Pancreas (tissue), 10 donors: ENCODE measurements at regions not wholly inside any gene's neighbourhood (a gene's known extent, or its start where the extent isn't known, plus 50 kb on each side); places are given as distances from the start of the nearest gene placed in this dataset.

Source experiments
- ATAC-seq, 4 donors: fragments of 200-7000 bp; cut with Tn5 transposase; one replicate each; pipeline versions ENCODE4 v1.8.0 to v1.9.1; 2020; ENCODE audit warnings: mild to moderate bottlenecking in 4 of 4, moderate library complexity in 4 of 4
- DNase-seq, 6 donors: peaks; one replicate each; pipeline ENCODE4 v3.0.0-alpha.2; 2020
- FAIRE-seq: peaks from 2 replicates; lab custom pipeline; 2012; peaks lifted over from hg19 to GRCh38; lab: Jason Lieb, UNC
- H3K27ac ChIP-seq, 4 donors: fragments of 200-600 bp; sonication (generic); 1 replicate in 3 of 4; 2 replicates in 1 of 4; pipeline versions ENCODE4 v1.5.0 to v1.8.0; 2020
- H3K27me3 ChIP-seq, 4 donors: fragments of 200-600 bp; one replicate each; pipeline ENCODE4 v1.8.0; 2021
- H3K36me3 ChIP-seq, 3 donors: fragments of 200-600 bp; sonication (generic) in 1 of 3; one replicate each; pipeline versions ENCODE4 v1.5.0 to v1.8.0; 2020 to 2021
- H3K4me1 ChIP-seq, 3 donors: fragments of 200-600 bp; one replicate each; pipeline ENCODE4 v1.8.0; 2021
- H3K4me3 ChIP-seq, 4 donors: fragments of 200-600 bp; sonication (generic) in 2 of 4; one replicate each; pipeline versions ENCODE4 v1.5.0 to v1.8.0; 2020 to 2021
- H3K9me3 ChIP-seq, 4 donors: fragments of 200-600 bp; one replicate each; pipeline ENCODE4 v1.8.0; 2021
- WGBS, 2 donors: extraction: QIAGEN DNeasy Blood & Tissue Kit; methylation state at CpG; one replicate each; pipeline ENCODE4 v1.1.7; 2013; 5-methylcytosine and 5-hydroxymethylcytosine counted together
- intact Hi-C, 3 donors: fragments of 100-400 bp; cut with DNase I; formaldehyde crosslinking; loops; one replicate each; pipeline versions ENCODE4 v1.11.1 to v1.14.2; 2022
- TF ChIP-seq, protein P1 (sequence below), 4 donors: fragments of 200-600 bp; sonication (generic) in 3 of 4; IDR thresholded peaks; one replicate each; pipeline versions ENCODE4 v1.5.0 to v1.8.0; 2021; ENCODE audit warnings: antibody characterized with exemption in 4 of 4
- donor health status: healthy with polysubstance abuse.
- donor health status: DM: no; HTN: no; CAD: no; lungs with moderate emphysema.
- donor health status: DM: no; HTN: no; CAD: no.
- donor health status: control.
- donor health status: control.
- donor health status: Bipolar disorder and iron deficiency.
- donor health status: DM: yes; HTN: yes; CAD: no.
- donor health status: DM: no; HTN: no; CAD: no.
- donor health status: DM: no; HTN: no; CAD: no.
- donor health status: DM: yes; HTN: yes; CAD: no.

DNA sequence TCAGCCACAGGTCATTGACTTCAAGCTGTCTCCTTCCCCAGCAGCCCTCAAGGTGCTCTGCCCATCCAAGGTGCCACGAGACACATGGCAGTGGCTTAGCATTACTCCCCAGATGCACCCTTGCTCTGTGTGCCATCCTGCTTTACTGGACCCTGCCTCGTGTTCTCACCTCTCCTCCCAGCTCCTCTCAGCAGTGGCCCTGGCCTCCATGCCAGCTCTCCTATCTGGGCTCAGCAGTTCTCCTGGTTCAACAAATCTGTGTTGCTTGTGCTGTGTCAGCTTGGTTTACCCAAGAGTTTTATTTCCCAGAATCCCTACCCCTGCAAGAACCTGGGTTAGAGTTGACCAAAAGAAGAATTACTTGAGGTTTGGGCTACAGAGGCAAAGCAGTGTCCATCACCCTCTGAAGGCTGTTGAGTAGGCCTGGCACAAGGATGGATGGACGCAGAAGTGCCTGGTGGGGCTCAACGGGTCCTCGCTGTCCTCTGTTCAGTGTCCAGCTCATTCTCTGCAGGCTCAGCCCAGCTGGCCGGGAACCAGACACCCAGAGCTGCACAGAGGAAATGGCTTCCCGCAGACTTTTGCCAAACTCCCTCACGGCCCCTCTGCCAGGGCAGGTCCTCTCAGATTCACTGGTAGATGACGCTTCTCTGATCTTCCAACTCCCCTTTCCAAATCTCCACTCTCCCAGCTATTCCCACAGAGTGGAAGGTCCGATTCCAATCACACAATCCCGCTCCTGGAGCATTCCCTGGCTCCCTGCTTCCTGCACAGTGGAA is 82.6 kb downstream of the FOXA2 start:
- H3K36me3 ChIP-seq = no peaks in the 10 kb centered on the region
- H3K4me3 ChIP-seq = no peak overlapping the region
- DNase-seq (no peak), ATAC-seq (no peak), FAIRE-seq (no peak)
- no peaks in the 10 kb centered on the region for H3K27me3 ChIP-seq
- no peak overlapping the region for H3K27ac ChIP-seq
- intact Hi-C loops = no loop called here
- WGBS, 2 donors = 93 to 96% methylated on average over 11 of the region's 11 CpGs
- peaks cover 0 to 2% (median 0%) of the 10 kb centered on the region in 3 donors for H3K4me1 ChIP-seq
- no peaks in the 10 kb centered on the region for H3K9me3 ChIP-seq
- TF ChIP-seq, protein P1, sequence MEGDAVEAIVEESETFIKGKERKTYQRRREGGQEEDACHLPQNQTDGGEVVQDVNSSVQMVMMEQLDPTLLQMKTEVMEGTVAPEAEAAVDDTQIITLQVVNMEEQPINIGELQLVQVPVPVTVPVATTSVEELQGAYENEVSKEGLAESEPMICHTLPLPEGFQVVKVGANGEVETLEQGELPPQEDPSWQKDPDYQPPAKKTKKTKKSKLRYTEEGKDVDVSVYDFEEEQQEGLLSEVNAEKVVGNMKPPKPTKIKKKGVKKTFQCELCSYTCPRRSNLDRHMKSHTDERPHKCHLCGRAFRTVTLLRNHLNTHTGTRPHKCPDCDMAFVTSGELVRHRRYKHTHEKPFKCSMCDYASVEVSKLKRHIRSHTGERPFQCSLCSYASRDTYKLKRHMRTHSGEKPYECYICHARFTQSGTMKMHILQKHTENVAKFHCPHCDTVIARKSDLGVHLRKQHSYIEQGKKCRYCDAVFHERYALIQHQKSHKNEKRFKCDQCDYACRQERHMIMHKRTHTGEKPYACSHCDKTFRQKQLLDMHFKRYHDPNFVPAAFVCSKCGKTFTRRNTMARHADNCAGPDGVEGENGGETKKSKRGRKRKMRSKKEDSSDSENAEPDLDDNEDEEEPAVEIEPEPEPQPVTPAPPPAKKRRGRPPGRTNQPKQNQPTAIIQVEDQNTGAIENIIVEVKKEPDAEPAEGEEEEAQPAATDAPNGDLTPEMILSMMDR (IDR thresholded peaks at IDR 0.05) = no peak

DNA sequence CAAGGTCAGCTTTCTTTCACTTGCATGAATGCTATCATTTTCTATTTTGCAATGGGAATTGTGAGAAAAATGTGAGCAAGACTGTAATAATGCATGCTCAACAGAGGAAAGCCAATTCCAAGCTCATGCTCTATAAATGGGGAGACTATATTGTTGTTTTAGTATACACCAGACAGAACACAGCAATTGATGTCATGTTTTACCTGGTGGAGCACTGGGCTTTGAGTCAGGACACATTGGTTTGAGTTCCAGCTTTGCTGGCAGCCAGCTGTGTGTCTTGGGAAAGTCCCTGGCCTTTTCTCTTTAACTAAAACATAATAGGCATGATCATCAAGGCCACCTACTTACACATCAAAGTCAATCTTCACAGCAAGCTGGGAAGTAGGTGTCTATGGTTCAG is 83.3 kb downstream of the FOXA2 start:
- no peaks in the 10 kb centered on the region for H3K9me3 ChIP-seq
- peaks cover 0 to 2% (median 0%) of the 10 kb centered on the region in 3 donors for H3K4me1 ChIP-seq
- ATAC-seq (peak in 1 of 4 donors; percentile 43), DNase-seq (no peak), FAIRE-seq (no peak)
- no peak overlapping the region for H3K27ac ChIP-seq
- TF ChIP-seq, protein P1 (IDR thresholded peaks at IDR 0.05) = no peak
- no peak overlapping the region for H3K4me3 ChIP-seq
- H3K36me3 ChIP-seq = no peaks in the 10 kb centered on the region
- H3K27me3 ChIP-seq = no peaks in the 10 kb centered on the region
- intact Hi-C loops = no loop called here

DNA sequence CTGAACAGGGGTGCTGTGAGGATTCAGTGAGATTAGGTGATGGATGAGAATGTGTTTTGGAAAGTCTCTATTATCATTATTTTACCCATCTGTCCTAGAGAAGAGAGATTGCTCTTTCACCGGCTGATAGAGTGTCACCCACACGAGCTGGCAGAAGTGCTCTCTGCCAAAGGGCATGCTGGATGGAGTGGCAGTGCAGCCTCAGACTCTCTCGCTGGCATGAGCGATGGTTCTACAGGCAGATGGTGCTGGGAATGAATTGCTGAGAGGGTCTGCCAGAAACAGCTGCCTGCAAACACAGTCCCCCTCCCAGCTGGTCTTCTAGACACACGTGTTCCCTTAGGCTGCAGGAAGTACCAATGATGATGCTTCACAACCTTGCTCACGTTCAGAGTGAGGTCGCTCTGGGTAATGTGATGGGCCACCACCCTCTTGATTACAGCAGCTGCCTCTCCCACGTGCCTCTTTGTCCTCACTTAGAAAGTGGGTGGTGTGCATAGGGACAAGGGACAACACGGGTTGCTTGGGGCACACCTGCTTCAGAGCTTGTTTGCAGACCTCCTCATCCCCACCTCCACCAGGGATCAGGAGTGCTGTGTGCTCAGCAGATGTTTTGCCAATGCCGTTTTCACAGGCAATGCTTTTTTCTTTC is 84.7 kb downstream of the FOXA2 start:
- H3K9me3 ChIP-seq = no peaks in the 10 kb centered on the region
- H3K4me3 ChIP-seq = no peak overlapping the region
- intact Hi-C loops = no loop called here
- WGBS, 2 donors = 61 to 66% methylated on average over 10 of the region's 10 CpGs
- H3K4me1 ChIP-seq = peaks cover 0 to 2% (median 0%) of the 10 kb centered on the region in 3 donors
- TF ChIP-seq, protein P1 (IDR thresholded peaks at IDR 0.05) = no peak
- no peaks in the 10 kb centered on the region for H3K36me3 ChIP-seq
- peak in 2 of 4 donors; percentile 36 to 58 for ATAC-seq
- H3K27ac ChIP-seq = no peak overlapping the region
- no peak for FAIRE-seq
- H3K27me3 ChIP-seq = no peaks in the 10 kb centered on the region
- no peak for DNase-seq

DNA sequence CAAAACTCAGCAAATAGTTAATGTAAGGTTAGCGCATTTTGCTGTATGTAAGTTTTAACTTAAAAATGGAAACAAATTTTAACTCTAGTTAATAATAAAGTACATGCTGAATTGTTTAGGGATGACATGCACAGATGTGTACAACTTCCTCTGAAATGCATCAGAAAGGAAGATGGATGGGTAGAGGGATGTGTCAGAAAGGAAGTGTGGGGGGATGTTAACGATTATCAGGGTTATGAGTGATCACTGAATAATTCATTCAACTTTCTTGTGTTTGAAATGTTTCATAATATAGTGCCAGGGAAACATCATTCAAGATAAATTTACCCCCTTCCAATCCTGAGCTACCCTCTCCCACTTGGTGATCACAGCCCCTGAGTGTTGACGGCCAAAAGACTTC is 87.6 kb downstream of the FOXA2 start:
- no peak overlapping the region for H3K4me3 ChIP-seq
- H3K4me1 ChIP-seq = peaks cover 10 to 15% (median 12%) of the 10 kb centered on the region in 3 donors
- H3K27ac ChIP-seq = no peak overlapping the region
- WGBS, 2 donors = 86 to 91% methylated on average over 3 of the region's 3 CpGs
- no peak for ATAC-seq
- intact Hi-C loops = no loop called here
- no peaks in the 10 kb centered on the region for H3K27me3 ChIP-seq
- H3K36me3 ChIP-seq = no peaks in the 10 kb centered on the region
- TF ChIP-seq, protein P1 (IDR thresholded peaks at IDR 0.05) = no peak
- H3K9me3 ChIP-seq = no peaks in the 10 kb centered on the region
- FAIRE-seq = no peak
- no peak for DNase-seq

DNA sequence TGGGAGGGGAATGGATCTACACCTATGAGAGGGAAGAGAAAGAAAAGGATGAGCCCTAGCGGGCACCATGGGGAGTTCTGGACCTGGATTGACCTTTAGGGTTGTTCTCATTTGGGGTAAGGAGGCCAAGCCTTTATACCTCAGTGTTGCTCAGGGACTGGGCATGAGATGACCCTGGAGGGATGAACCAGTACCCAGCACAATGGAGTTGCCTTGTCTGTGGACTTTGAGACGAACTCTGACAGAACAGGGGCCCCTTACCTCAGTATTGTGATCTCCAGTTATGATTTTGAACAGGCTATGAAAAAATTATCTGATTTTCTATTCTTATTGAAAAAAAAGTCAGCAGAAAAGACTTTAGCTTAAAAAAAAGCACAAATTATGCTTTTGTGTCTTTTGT is 88.6 kb downstream of the FOXA2 start:
- Histone ChIP-seq H3K27me3 (no peaks in the 10 kb centered on the region), H3K9me3 (no peaks in the 10 kb centered on the region), H3K36me3 (no peaks in the 10 kb centered on the region), H3K4me1 (peaks cover 16 to 24% (median 17%) of the 10 kb centered on the region in 3 donors), H3K4me3 (no peak overlapping the region), H3K27ac (no peak overlapping the region)
- TF ChIP-seq, protein P1 (IDR thresholded peaks at IDR 0.05) = no peak
- FAIRE-seq (no peak), ATAC-seq (no peak), DNase-seq (no peak)
- WGBS, 2 donors = 94 to 95% methylated on average over 2 of the region's 2 CpGs
- intact Hi-C loops = no loop called here
